Liver (tissue), 8 donors: ENCODE measurements at regions not wholly inside any gene's neighbourhood (a gene's known extent, or its start where the extent isn't known, plus 50 kb on each side); places are given as distances from the start of the nearest gene placed in this dataset.

Experiments
- DNase-seq: peaks from one replicate; pipeline ENCODE4 v3.0.0-alpha.2; 2017; ENCODE audit warnings: low spot score
- H3K27ac ChIP-seq, 2 donors: one replicate each; pipeline ENCODE4 v1.7.0; 2013; ENCODE audit warnings: inconsistent platforms in 2 of 2, low read length in 2 of 2, control low read depth in 1 of 2, low read depth in 1 of 2, mild to moderate bottlenecking in 1 of 2
- H3K27me3 ChIP-seq, 4 donors: one replicate each; pipeline versions ENCODE4 v1.6.1 to v1.7.0; 2013; ENCODE audit warnings: low read length in 3 of 4, inconsistent platforms in 1 of 4, mild to moderate bottlenecking in 1 of 4, moderate library complexity in 1 of 4; ENCODE audit not compliant: control insufficient read depth in 4 of 4, insufficient read depth in 4 of 4
- H3K36me3 ChIP-seq, 4 donors: one replicate each; pipeline versions ENCODE4 v1.6.1 to v1.7.0; 2013; ENCODE audit warnings: low read length in 3 of 4, mild to moderate bottlenecking in 3 of 4, low read depth in 1 of 4, moderate library complexity in 1 of 4; ENCODE audit not compliant: control insufficient read depth in 4 of 4, insufficient read depth in 3 of 4
- H3K4me1 ChIP-seq, 4 donors: one replicate each; pipeline versions ENCODE4 v1.6.1 to v1.7.0; 2013; ENCODE audit warnings: low read length in 3 of 4, mild to moderate bottlenecking in 3 of 4, moderate library complexity in 1 of 4; ENCODE audit not compliant: control insufficient read depth in 4 of 4, insufficient read depth in 4 of 4
- H3K4me3 ChIP-seq, 3 donors: one replicate each; pipeline versions ENCODE4 v1.6.1 to v1.7.0; 2013; ENCODE audit warnings: low read length in 3 of 3, control low read depth in 1 of 3, low read depth in 1 of 3, mild to moderate bottlenecking in 1 of 3
- H3K9ac ChIP-seq, 2 donors: one replicate each; pipeline ENCODE4 v1.7.0; 2013; ENCODE audit warnings: low read length in 2 of 2, mild to moderate bottlenecking in 2 of 2, moderate library complexity in 2 of 2, control low read depth in 1 of 2, low read depth in 1 of 2
- H3K9me3 ChIP-seq, 4 donors: one replicate each; pipeline versions ENCODE4 v1.6.1 to v1.7.0; 2013; ENCODE audit warnings: low read length in 3 of 4; ENCODE audit not compliant: control insufficient read depth in 4 of 4
- CTCF ChIP-seq: fragments of 150-350 bp; IDR thresholded peaks from 2 replicates; pipeline ENCODE4 v1.5.1; 2017; ENCODE audit warnings: improper control_type of control experiment, low read depth, low read length; ENCODE audit not compliant: missing input control
- EGR1 ChIP-seq, 2 donors: IDR thresholded peaks; 2 replicates each; pipeline ENCODE4 v1.6.1; 2016 to 2018; ENCODE audit warnings: antibody characterized with exemption in 2 of 2, low read depth in 2 of 2
- FOXA1 ChIP-seq: IDR thresholded peaks from 2 replicates; pipeline ENCODE4 v1.6.1; 2016; ENCODE audit warnings: antibody characterized with exemption
- FOXA2 ChIP-seq: IDR thresholded peaks from 2 replicates; pipeline ENCODE4 v1.6.1; 2016; ENCODE audit warnings: antibody characterized with exemption
- GABPA ChIP-seq, 2 donors: IDR thresholded peaks in 1 of 2; conservative IDR thresholded peaks in 1 of 2; 2 replicates each; pipeline ENCODE4 v1.6.1; 2016; ENCODE audit warnings: antibody characterized with exemption in 2 of 2, mild to moderate bottlenecking in 1 of 2, moderate library complexity in 1 of 2
- HNF4A ChIP-seq, 2 donors: conservative IDR thresholded peaks; 2 replicates each; pipeline ENCODE4 v1.6.1; 2016; ENCODE audit warnings: antibody characterized with exemption in 2 of 2, mild to moderate bottlenecking in 2 of 2
- HNF4G ChIP-seq: IDR thresholded peaks from 2 replicates; pipeline ENCODE4 v1.6.1; 2016; ENCODE audit warnings: antibody characterized with exemption
- JUND ChIP-seq, 2 donors: IDR thresholded peaks; 2 replicates each; pipeline ENCODE4 v1.6.1; 2016; ENCODE audit warnings: antibody characterized with exemption in 2 of 2
- NR2F2 ChIP-seq: IDR thresholded peaks from 2 replicates; pipeline ENCODE4 v1.6.1; 2016; ENCODE audit warnings: antibody characterized with exemption
- RAD21 ChIP-seq, 2 donors: IDR thresholded peaks; 2 replicates each; pipeline ENCODE4 v1.6.1; 2016; ENCODE audit warnings: antibody characterized with exemption in 2 of 2, mild to moderate bottlenecking in 2 of 2
- RXRA ChIP-seq, 2 donors: IDR thresholded peaks; 2 replicates each; pipeline ENCODE4 v1.6.1; 2017 to 2018; ENCODE audit warnings: antibody characterized with exemption in 2 of 2, mild to moderate bottlenecking in 1 of 2
- SP1 ChIP-seq: IDR thresholded peaks from 2 replicates; pipeline ENCODE4 v1.6.1; 2018; ENCODE audit warnings: antibody characterized with exemption, mild to moderate bottlenecking
- TAF1 ChIP-seq: conservative IDR thresholded peaks from 2 replicates; pipeline ENCODE4 v1.6.1; 2016; ENCODE audit warnings: antibody characterized with exemption, mild to moderate bottlenecking
- YY1 ChIP-seq: IDR thresholded peaks from 2 replicates; pipeline ENCODE4 v1.6.1; 2016; ENCODE audit warnings: antibody characterized with exemption, mild to moderate bottlenecking
- WGBS: extraction: QIAGEN DNeasy Blood & Tissue Kit; methylation state at CpG from one replicate; pipeline ENCODE4 v1.1.7; 2013; 5-methylcytosine and 5-hydroxymethylcytosine counted together
- TF ChIP-seq, protein P1 (sequence below): IDR thresholded peaks from 2 replicates; pipeline ENCODE4 v1.6.1; 2016; ENCODE audit warnings: antibody characterized with exemption
- TF ChIP-seq, protein P2 (sequence below): IDR thresholded peaks from 2 replicates; pipeline ENCODE4 v1.6.1; 2016; ENCODE audit warnings: antibody characterized with exemption
- TF ChIP-seq, protein P3 (sequence below): IDR thresholded peaks from 2 replicates; pipeline ENCODE4 v1.6.1; 2016; ENCODE audit warnings: antibody characterized with exemption, mild to moderate bottlenecking
- TF ChIP-seq, protein P4 (sequence below): IDR thresholded peaks from 2 replicates; pipeline ENCODE4 v1.6.1; 2016; ENCODE audit warnings: antibody characterized with exemption
- donor health status: healthy.
- donor health status: healthy.
- donor health status: healthy.
- donor health status: healthy.
- donor health status: healthy.

DNA sequence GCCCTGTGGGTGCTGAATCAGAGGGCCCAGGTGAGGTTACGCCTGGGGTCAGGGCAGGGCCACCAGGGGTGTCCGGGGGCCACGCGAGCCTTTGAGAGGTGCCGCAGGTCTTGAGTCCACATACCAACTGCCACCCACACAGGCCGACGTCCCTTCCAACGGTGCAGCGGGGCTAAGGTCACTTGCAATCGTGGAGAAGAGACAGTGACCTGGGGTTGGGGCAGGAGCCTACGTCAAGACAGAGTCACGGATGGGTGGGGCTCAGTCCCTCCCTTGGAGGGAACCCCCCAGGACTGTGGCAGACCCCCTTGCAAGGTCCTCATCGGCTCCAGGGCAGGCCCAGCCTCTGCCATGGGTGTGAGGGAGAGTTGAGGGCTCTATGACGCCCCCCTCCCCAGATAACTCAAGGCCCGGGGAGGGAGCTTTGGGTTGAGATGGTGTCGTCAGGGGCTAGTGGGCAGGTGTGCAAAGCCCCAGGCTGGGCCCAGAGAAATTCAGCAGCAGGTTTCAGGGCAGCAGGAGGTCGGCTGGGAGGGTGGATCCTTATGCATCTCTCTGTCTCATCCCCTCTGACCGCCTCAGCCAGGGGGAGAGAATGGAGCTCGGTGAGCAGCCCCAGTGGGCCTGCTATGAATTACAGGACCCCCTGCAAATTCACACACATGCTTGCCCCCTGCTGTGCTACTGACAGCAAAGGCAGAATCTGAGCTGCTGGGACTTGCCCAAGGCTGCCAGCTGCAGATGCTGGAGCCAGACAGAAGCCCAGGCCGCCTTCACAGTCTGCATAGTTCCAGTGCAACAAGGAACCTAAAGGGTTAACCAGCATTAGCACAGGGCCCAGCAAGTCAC, 60.0 kb downstream of the MYEOV start:
- H3K9ac ChIP-seq: peak overlapping the region in 1 of 2 donors; percentile 79
- H3K27ac ChIP-seq: peak overlapping the region; percentile 76 to 88
- TF ChIP-seq FOXA1 (peak; percentile 87), TAF1 (no peak), EGR1 (IDR thresholded peaks at IDR 0.05; ENCODE audit: low read depth in 2 of 2) (peak; percentile 97 to 99), HNF4A (conservative IDR thresholded peaks at IDR 0.05) (peak; percentile 88 to 98), CTCF (no peak), YY1 (peak; percentile 60), RXRA (IDR thresholded peaks at IDR 0.05) (peak; percentile 98 to 100), HNF4G (peak; percentile 68), GABPA (IDR thresholded peaks at IDR 0.05 in 1 of 2, conservative IDR thresholded peaks at IDR 0.05 in 1 of 2) (peak in 1 of 2 donors; percentile 27), SP1 (peak; percentile 92), FOXA2 (peak; percentile 60), JUND (IDR thresholded peaks at IDR 0.05) (peak in 1 of 2 donors; percentile 79), NR2F2 (peak; percentile 69), RAD21 (IDR thresholded peaks at IDR 0.05) (peak; percentile 49 to 56)
- TF ChIP-seq, protein P1, sequence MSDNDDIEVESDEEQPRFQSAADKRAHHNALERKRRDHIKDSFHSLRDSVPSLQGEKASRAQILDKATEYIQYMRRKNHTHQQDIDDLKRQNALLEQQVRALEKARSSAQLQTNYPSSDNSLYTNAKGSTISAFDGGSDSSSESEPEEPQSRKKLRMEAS: peak; percentile 83
- TF ChIP-seq, protein P2, sequence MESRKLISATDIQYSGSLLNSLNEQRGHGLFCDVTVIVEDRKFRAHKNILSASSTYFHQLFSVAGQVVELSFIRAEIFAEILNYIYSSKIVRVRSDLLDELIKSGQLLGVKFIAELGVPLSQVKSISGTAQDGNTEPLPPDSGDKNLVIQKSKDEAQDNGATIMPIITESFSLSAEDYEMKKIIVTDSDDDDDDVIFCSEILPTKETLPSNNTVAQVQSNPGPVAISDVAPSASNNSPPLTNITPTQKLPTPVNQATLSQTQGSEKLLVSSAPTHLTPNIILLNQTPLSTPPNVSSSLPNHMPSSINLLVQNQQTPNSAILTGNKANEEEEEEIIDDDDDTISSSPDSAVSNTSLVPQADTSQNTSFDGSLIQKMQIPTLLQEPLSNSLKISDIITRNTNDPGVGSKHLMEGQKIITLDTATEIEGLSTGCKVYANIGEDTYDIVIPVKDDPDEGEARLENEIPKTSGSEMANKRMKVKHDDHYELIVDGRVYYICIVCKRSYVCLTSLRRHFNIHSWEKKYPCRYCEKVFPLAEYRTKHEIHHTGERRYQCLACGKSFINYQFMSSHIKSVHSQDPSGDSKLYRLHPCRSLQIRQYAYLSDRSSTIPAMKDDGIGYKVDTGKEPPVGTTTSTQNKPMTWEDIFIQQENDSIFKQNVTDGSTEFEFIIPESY: peak; percentile 87
- TF ChIP-seq, protein P3, sequence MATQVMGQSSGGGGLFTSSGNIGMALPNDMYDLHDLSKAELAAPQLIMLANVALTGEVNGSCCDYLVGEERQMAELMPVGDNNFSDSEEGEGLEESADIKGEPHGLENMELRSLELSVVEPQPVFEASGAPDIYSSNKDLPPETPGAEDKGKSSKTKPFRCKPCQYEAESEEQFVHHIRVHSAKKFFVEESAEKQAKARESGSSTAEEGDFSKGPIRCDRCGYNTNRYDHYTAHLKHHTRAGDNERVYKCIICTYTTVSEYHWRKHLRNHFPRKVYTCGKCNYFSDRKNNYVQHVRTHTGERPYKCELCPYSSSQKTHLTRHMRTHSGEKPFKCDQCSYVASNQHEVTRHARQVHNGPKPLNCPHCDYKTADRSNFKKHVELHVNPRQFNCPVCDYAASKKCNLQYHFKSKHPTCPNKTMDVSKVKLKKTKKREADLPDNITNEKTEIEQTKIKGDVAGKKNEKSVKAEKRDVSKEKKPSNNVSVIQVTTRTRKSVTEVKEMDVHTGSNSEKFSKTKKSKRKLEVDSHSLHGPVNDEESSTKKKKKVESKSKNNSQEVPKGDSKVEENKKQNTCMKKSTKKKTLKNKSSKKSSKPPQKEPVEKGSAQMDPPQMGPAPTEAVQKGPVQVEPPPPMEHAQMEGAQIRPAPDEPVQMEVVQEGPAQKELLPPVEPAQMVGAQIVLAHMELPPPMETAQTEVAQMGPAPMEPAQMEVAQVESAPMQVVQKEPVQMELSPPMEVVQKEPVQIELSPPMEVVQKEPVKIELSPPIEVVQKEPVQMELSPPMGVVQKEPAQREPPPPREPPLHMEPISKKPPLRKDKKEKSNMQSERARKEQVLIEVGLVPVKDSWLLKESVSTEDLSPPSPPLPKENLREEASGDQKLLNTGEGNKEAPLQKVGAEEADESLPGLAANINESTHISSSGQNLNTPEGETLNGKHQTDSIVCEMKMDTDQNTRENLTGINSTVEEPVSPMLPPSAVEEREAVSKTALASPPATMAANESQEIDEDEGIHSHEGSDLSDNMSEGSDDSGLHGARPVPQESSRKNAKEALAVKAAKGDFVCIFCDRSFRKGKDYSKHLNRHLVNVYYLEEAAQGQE: peak; percentile 43
- TF ChIP-seq, protein P4, sequence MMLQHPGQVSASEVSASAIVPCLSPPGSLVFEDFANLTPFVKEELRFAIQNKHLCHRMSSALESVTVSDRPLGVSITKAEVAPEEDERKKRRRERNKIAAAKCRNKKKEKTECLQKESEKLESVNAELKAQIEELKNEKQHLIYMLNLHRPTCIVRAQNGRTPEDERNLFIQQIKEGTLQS: no peak
- no peaks in the 10 kb centered on the region for H3K36me3 ChIP-seq
- no peaks in the 10 kb centered on the region for H3K27me3 ChIP-seq
- peaks cover 15 to 42% (median 29%) of the 10 kb centered on the region in 4 donors for H3K4me1 ChIP-seq
- no peak overlapping the region for H3K4me3 ChIP-seq
- peak; percentile 51 for DNase-seq
- no peaks in the 10 kb centered on the region for H3K9me3 ChIP-seq
- 58% methylated on average over 20 of the region's 20 CpGs for WGBS
